ENCODE measurements at regions not wholly inside any gene's neighbourhood (a gene's known extent, or its start where the extent isn't known, plus 50 kb on each side); places are given as distances from the start of the nearest gene placed in this dataset.

GRCh38 chr2:35688309-35688708, 667.3 kb upstream of the CRIM1 start:
- Mint-ChIP-seq H3K9me3 (no peaks in the 10 kb centered on the region), H3K36me3 (ENCODE audit: low read depth) (no peaks in the 10 kb centered on the region), H3K4me1 (no peaks in the 10 kb centered on the region), H3K4me3 (no peak overlapping the region), H3K27me3 (ENCODE audit: low read depth, poor library complexity) (no peaks in the 10 kb centered on the region), H3K27ac (no peak overlapping the region)
- no peak for TF ChIP-seq CTCF (IDR thresholded peaks at IDR 0.05)
- no peak for DNase-seq

GRCh38 chr2:35651688-35652323, 703.8 kb upstream of the CRIM1 start:
- Mint-ChIP-seq H3K4me3 (no peak overlapping the region), H3K27me3 (ENCODE audit: low read depth, poor library complexity) (no peaks in the 10 kb centered on the region), H3K27ac (peak overlapping the region; percentile 69), H3K9me3 (no peaks in the 10 kb centered on the region), H3K4me1 (no peaks in the 10 kb centered on the region), H3K36me3 (ENCODE audit: low read depth) (no peaks in the 10 kb centered on the region)
- no peak for TF ChIP-seq CTCF (IDR thresholded peaks at IDR 0.05)
- no peak for DNase-seq

GRCh38 chr2:35614640-35615039, 740.9 kb upstream of the CRIM1 start:
- no peak for TF ChIP-seq CTCF (IDR thresholded peaks at IDR 0.05)
- Mint-ChIP-seq H3K27me3 (ENCODE audit: low read depth, poor library complexity) (peaks cover 2% of the 10 kb centered on the region), H3K36me3 (ENCODE audit: low read depth) (no peaks in the 10 kb centered on the region), H3K27ac (no peak overlapping the region), H3K9me3 (no peaks in the 10 kb centered on the region), H3K4me1 (no peaks in the 10 kb centered on the region), H3K4me3 (no peak overlapping the region)
- DNase-seq: no peak

- Mint-ChIP-seq H3K27ac (no peak overlapping the region), H3K9me3 (no peaks in the 10 kb centered on the region), H3K4me1 (no peaks in the 10 kb centered on the region), H3K4me3 (no peak overlapping the region), H3K27me3 (ENCODE audit: low read depth, poor library complexity) (peaks cover 4% of the 10 kb centered on the region), H3K36me3 (ENCODE audit: low read depth) (no peaks in the 10 kb centered on the region)
- no peak for DNase-seq
- no peak for TF ChIP-seq CTCF (IDR thresholded peaks at IDR 0.05)
Measured at GRCh38 chr2:35606394-35606793, 749.2 kb upstream of the CRIM1 start.

- no peak for TF ChIP-seq CTCF (IDR thresholded peaks at IDR 0.05)
- no peak overlapping the region for H3K27ac Mint-ChIP-seq
- no peaks in the 10 kb centered on the region for H3K4me1 Mint-ChIP-seq
- peaks cover 4% of the 10 kb centered on the region for H3K9me3 Mint-ChIP-seq
- no peak overlapping the region for H3K4me3 Mint-ChIP-seq
- H3K36me3 Mint-ChIP-seq (ENCODE audit: low read depth): no peaks in the 10 kb centered on the region
- DNase-seq: no peak
- peaks cover 3% of the 10 kb centered on the region for H3K27me3 Mint-ChIP-seq (ENCODE audit: low read depth, poor library complexity)
Measured at GRCh38 chr2:35598310-35598709, 757.3 kb upstream of the CRIM1 start.

- Mint-ChIP-seq H3K4me3 (no peak overlapping the region), H3K4me1 (no peaks in the 10 kb centered on the region), H3K36me3 (ENCODE audit: low read depth) (no peaks in the 10 kb centered on the region), H3K27ac (no peak overlapping the region), H3K9me3 (peaks cover 21% of the 10 kb centered on the region), H3K27me3 (ENCODE audit: low read depth, poor library complexity) (peaks cover 3% of the 10 kb centered on the region)
- DNase-seq: no peak
- TF ChIP-seq CTCF (IDR thresholded peaks at IDR 0.05): no peak
Measured at GRCh38 chr2:35591886-35592285, 763.7 kb upstream of the CRIM1 start.

All from nephron progenitor cell (in vitro differentiated cells).